ENCODE measurements at regions not wholly inside any gene's neighbourhood (a gene's known extent, or its start where the extent isn't known, plus 50 kb on each side); places are given as distances from the start of the nearest gene placed in this dataset.

- DNase-seq (no peak), ATAC-seq (ENCODE audit: low read depth) (no peak)
- H3K36me3 Mint-ChIP-seq (ENCODE audit: low read depth): no peaks in the 10 kb centered on the region
- TF ChIP-seq, protein P1, sequence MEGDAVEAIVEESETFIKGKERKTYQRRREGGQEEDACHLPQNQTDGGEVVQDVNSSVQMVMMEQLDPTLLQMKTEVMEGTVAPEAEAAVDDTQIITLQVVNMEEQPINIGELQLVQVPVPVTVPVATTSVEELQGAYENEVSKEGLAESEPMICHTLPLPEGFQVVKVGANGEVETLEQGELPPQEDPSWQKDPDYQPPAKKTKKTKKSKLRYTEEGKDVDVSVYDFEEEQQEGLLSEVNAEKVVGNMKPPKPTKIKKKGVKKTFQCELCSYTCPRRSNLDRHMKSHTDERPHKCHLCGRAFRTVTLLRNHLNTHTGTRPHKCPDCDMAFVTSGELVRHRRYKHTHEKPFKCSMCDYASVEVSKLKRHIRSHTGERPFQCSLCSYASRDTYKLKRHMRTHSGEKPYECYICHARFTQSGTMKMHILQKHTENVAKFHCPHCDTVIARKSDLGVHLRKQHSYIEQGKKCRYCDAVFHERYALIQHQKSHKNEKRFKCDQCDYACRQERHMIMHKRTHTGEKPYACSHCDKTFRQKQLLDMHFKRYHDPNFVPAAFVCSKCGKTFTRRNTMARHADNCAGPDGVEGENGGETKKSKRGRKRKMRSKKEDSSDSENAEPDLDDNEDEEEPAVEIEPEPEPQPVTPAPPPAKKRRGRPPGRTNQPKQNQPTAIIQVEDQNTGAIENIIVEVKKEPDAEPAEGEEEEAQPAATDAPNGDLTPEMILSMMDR (IDR thresholded peaks at IDR 0.05): no peak
- H3K27ac Mint-ChIP-seq: no peak overlapping the region
- H3K9me3 Mint-ChIP-seq: peaks cover 9% of the 10 kb centered on the region
- ChIA-PET POLR2A (no interaction called here), CTCF (no interaction called here)
- H3K27me3 Mint-ChIP-seq: no peaks in the 10 kb centered on the region
- intact Hi-C loops (cut with micrococcal nuclease): no loop called here
- H3K4me3 Mint-ChIP-seq: no peak overlapping the region
- no peaks in the 10 kb centered on the region for H3K4me1 Mint-ChIP-seq
Observed at GRCh38 chr4:124953061-124953460, 240.5 kb upstream of the ANKRD50 start.

- no peaks in the 10 kb centered on the region for H3K27me3 Mint-ChIP-seq
- ATAC-seq (ENCODE audit: low read depth) (no peak), DNase-seq (no peak)
- CTCF ChIA-PET: no interaction called here
- no peak overlapping the region for H3K27ac Mint-ChIP-seq
- no peak overlapping the region for H3K4me3 Mint-ChIP-seq
- H3K4me1 Mint-ChIP-seq: no peaks in the 10 kb centered on the region
- TF ChIP-seq, protein P1 (IDR thresholded peaks at IDR 0.05): no peak
- peaks cover 7% of the 10 kb centered on the region for H3K9me3 Mint-ChIP-seq
- POLR2A ChIA-PET: no interaction called here
- no peaks in the 10 kb centered on the region for H3K36me3 Mint-ChIP-seq (ENCODE audit: low read depth)
- intact Hi-C loops (cut with micrococcal nuclease): no loop called here
Observed at GRCh38 chr4:124952601-124953000, 240.1 kb upstream of the ANKRD50 start.

GRCh38 chr4:124948976-124949597, 236.6 kb upstream of the ANKRD50 start:
- Mint-ChIP-seq H3K36me3 (ENCODE audit: low read depth) (no peaks in the 10 kb centered on the region), H3K27ac (no peak overlapping the region), H3K4me1 (no peaks in the 10 kb centered on the region), H3K4me3 (no peak overlapping the region), H3K9me3 (peaks cover 7% of the 10 kb centered on the region), H3K27me3 (no peaks in the 10 kb centered on the region)
- ATAC-seq (ENCODE audit: low read depth) (no peak), DNase-seq (no peak)
- POLR2A ChIA-PET: no interaction called here
- intact Hi-C loops (cut with micrococcal nuclease): no loop called here
- TF ChIP-seq, protein P1 (IDR thresholded peaks at IDR 0.05): no peak
- CTCF ChIA-PET: no interaction called here

GRCh38 chr4:124947622-124948265, 235.2 kb upstream of the ANKRD50 start:
- ATAC-seq (ENCODE audit: low read depth) (no peak), DNase-seq (no peak)
- Mint-ChIP-seq H3K36me3 (ENCODE audit: low read depth) (no peaks in the 10 kb centered on the region), H3K27me3 (no peaks in the 10 kb centered on the region), H3K4me3 (no peak overlapping the region), H3K4me1 (no peaks in the 10 kb centered on the region), H3K9me3 (peaks cover 7% of the 10 kb centered on the region), H3K27ac (no peak overlapping the region)
- intact Hi-C loops (cut with micrococcal nuclease): no loop called here
- POLR2A ChIA-PET: no interaction called here
- TF ChIP-seq, protein P1 (IDR thresholded peaks at IDR 0.05): no peak
- CTCF ChIA-PET: no interaction called here

DNA sequence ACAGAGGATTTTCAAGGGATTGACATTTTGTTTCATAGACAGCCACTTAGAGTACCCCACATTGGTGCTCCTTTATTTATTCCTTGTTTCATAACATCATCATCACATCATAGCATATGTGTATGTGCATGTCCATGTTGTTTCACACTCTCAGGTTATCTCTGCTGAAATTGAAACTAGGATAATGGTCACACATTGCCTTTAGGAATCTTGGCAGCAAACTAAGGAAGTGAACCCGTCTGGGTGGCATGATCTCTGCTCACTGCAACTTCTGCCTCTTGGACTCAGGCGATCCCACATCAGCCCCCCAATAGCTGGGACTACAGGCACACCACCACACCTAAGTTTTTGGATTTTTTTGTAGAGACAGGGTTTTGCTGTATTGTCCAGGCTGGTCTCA, 234.2 kb upstream of the ANKRD50 start:
- Mint-ChIP-seq H3K27me3 (no peaks in the 10 kb centered on the region), H3K27ac (no peak overlapping the region), H3K36me3 (ENCODE audit: low read depth) (no peaks in the 10 kb centered on the region), H3K9me3 (peaks cover 6% of the 10 kb centered on the region), H3K4me1 (no peaks in the 10 kb centered on the region), H3K4me3 (no peak overlapping the region)
- CTCF ChIA-PET: no interaction called here
- POLR2A ChIA-PET: no interaction called here
- intact Hi-C loops (cut with micrococcal nuclease): no loop called here
- TF ChIP-seq, protein P1 (IDR thresholded peaks at IDR 0.05): no peak
- ATAC-seq (ENCODE audit: low read depth): no peak
- DNase-seq: no peak

Data from activated B cell treated with CpG ODN at 0.5 μM for 24 hours (primary cell).